GM19238 (cell line): ENCODE measurements at regions not wholly inside any gene's neighbourhood (a gene's known extent, or its start where the extent isn't known, plus 50 kb on each side); places are given as distances from the start of the nearest gene placed in this dataset.

Experiments
- DNase-seq: peaks from one replicate; pipeline ENCODE4 v3.0.0; 2011; ENCODE audit warnings: low spot score; ENCODE audit not compliant: insufficient read length

DNA sequence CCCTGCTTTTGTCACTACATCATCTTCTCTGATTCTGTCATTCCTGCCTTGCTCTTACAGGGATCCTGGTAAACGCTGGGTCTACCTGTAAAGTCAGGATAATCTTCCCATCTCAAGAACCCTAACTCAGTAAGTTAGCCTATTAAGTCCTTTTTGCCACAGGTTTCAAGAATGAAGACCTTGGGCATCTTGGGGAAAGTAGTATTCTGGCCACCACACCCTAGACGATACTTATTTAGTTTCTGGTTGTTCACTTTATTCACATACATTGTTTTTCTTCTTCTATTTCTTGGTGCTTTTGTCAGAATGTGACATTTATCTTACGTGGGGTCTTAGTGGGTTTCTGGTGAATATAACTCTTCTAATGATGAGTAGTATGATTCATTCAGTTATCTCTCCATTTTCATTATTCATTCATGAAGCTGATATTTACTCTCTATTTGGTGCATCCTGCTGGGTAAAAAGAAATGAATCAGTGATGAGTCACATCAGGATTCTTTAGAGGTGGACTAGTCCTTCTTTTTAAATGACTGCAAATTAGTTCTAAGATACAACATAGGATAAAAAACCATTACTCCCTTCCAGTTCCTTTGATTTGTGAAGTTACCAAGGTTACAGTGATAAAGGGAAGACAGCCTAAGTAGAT, 514.4 kb upstream of the B3GALT2 start:
- no peak for DNase-seq

DNA sequence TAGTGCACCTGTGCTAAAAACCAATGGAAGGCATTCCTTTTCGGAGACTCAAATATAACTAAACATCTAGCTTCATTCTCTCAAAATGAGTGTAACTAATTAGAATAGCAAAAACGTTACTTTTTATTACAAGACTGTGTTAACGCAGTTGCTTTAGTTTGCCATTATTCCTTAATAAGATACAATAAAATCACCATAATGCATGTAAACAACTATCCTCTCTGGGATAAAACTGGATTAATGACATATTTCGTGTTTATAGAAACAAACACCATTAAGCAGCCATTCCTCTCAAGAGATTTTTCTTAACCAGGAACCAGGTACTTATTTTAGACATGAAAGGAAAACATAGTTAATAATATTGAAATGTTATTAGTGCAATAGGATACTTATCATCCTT, 512.8 kb upstream of the B3GALT2 start:
- DNase-seq = no peak

DNA sequence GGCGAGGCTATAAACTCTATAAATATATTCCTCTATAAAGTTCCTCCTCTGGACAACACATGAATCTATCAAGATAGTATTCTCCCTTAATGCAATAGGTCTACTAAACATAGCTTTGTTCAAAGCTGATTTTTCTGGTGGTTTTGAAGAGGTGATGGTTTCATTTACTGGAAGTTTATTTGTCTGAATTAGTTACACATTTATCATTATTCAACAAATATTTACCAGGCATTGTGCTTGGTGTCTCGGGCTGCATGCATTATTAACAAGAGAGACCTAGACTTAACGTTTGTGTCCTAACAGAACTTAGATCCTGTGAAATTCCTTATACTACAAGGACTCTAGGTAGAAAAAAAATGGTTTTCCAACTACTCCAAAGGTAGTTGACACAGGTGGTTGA, 511.4 kb upstream of the B3GALT2 start:
- DNase-seq = no peak

DNA sequence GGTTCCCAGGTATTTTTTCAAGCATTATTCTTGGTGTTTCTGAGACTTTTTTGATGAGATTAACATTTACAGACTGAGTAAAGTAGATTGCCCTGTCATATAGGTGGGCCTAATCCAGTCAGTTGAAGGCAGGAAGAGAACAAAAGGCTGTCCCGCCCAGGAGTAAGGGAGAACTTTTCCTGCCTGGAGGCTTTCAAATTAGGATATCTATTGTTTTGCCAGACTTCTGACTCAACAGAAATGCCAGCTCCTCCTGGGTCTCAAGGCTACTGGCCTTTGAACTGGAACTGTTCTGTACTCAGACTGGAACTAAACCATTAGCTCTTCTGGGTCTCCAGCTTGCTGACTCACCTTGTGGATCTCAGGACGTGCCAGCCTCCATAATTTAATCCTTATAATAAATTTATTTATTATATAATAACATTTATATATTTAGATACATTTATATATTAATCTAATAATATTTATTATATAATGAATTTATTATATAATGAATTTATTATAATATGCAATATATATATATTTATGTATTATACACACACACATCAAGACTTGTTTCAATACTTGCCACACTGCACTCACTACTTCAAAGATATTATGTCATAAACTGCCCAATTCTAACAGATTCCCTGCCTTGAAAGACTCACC, 510.8 kb upstream of the B3GALT2 start:
- no peak for DNase-seq

DNA sequence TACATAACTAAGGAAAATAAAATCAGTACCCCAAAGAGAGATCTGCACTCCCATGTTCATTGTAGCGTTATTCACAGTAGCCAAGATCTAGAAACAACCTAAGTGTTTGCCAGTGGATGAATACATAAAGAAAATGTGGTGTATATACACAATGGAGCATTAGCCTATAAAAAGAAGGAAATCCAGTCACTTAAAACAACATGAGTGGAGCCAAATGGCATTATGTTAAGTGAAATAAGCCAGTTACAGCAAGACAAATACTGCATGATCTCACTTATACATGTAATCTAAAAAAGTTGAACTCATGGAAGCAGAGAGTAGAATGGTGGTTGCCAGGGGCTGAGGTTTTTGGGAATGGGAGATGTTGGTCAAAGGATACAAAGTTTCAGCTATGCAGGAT, 508.3 kb upstream of the B3GALT2 start:
- no peak for DNase-seq

DNA sequence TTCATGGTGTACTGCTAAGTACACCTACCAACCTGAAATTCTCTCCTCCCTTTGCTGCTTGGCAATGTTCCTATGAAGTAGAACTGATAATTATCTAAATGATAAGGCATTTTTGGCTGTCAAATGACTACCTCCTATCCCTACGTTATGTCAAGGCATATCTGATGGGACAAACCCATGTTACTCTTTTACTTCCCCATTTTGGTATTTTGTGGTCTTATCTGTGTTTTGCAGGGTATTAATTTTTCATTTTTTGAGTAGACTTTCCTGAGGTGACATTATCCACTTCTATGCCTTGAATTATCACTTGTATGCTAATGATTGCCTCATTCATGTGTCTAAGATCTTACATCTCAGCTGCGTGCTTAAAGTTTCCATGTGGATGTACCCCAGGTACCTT, 499.6 kb upstream of the B3GALT2 start:
- DNase-seq = no peak

DNA sequence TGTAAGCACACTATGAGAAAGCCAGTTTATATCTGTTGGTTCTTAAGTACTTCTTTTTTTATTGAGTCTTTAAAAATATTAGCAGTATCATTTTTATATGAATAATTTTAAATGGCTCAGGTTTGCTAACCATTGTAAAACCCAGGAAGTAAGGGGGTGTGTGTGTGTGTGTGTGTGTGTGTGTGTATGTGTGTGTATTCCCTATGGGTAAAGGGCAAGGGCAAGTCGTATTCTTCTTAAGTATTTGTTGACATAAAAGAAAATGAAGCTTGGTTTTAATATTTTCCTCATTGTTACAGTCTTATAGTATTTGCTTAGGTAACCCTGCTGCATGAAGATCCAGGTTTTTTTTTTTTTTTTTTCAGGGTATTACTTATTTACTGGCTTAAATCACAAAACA, 495.0 kb upstream of the B3GALT2 start:
- DNase-seq = no peak

DNA sequence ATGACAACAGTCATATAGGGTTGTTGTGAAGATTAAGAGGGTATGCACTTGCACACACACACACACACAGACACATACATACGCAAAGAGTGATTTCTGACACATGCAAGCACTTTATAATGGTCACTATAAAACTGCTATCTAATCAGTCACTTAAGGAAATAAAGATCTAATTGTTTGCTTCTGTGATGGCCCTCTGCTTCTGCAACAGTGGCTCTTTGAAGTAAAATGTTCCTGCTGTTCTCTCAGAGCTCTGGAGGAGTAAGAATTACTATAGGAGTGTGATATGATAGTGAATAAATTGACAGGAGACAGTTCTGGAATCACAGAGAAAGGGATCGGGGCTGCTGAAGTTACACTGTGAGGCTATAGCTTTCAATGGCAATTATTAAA, 494.5 kb upstream of the B3GALT2 start:
- DNase-seq = no peak

DNA sequence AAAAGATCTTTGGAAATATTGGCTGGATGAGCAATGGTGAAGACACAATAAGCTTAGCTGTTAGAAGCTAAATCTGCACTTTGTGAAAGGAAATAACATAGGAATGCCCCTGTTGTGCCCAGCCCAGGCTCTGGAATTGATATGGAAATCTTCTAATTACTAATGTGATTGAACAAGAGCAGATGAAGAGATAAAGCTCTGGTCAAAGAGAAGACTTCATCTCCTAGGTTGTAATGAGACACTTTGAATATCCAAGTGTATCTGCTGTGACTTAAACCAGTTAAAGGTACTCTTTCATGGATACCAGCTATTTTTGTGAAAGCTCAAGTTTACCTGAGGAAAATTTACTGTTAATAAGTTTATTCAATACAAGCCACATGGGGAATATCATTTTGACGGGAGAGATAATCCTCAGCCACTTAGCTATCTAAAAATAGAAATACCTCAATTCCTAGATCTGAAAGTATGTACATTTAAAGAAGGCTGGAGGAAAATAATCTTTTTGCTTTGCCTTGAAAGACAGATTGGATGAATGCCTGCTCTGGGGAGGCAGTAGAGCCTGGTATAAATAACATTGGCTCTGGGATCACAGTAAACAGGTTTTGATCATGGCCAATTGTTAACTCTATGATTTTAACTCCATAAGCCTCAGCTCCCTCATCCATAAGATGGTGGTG, 494.0 kb upstream of the B3GALT2 start:
- no peak for DNase-seq

DNA sequence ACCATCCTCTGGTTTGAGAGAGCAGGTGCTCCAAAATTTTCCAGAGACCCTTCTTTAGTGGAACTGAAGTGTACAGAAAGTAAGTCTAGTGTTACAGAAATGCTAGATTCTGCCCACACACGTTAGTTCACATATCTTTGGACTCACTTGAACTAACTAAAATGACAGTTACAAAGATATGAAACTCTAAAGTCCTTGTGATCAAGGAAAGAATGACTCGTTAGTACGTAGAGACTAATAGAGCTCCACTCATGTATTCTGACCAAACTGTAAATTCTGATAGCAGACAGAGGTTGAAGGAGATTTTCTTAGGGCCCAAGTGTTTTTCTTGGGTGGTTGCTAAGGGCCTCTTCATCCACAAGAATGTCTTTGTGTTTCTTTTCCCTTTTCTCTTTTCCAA, 491.5 kb upstream of the B3GALT2 start:
- DNase-seq = no peak

DNA sequence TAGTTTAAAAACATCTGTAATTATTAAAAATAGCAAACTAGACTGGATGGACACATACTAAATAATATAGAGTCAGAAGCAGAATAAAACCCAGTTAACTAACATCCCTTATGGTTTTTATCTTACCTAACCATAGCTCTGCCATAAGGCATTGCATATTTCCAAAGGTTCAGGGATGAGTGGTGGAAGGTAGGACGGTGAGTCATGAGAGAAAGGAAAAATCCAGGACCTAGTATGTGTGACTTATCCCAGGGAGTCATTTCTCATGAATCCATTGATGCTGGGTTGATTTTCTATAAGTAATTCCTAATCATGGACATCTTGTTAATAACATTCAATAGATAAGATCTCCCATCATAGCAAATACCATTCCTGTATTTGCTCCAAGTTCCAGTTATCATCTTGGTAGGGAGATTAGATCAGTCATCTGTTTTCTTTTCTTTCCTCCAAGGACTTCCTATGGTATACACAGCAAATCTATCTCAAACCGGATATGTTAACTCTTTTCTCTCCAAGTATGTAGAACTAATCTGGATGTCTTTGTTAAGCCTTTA, 490.7 kb upstream of the B3GALT2 start:
- DNase-seq = no peak

DNA sequence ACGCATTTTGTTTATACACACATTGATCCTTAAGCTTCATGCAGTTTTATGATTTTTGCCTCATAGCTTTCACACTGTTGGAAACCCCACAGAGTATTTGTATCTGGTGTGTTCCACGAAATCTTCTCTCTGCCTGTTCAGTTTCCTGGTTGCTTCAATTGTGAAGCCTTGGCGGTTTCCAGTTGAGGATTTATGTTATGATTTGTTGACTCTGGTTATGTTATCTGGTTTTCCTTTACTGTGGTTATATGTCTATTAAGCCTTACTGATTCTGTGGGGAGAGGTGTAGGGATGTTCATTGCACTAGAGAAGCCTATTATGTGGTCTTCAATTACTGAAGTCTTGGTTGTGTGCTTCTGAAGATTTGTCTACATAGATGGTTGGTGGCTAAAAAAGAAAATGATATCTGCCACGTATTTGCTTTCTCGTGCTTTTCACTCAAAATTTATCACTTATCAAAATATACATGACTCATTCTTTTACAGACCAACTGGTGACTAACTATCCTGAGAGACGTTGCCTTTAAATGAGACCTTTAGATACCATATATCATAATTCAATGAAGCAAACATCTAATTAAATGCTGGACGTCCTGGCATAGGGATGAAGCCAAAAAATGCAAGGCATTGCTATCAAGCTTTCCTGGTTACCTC, 488.0 kb upstream of the B3GALT2 start:
- no peak for DNase-seq

DNA sequence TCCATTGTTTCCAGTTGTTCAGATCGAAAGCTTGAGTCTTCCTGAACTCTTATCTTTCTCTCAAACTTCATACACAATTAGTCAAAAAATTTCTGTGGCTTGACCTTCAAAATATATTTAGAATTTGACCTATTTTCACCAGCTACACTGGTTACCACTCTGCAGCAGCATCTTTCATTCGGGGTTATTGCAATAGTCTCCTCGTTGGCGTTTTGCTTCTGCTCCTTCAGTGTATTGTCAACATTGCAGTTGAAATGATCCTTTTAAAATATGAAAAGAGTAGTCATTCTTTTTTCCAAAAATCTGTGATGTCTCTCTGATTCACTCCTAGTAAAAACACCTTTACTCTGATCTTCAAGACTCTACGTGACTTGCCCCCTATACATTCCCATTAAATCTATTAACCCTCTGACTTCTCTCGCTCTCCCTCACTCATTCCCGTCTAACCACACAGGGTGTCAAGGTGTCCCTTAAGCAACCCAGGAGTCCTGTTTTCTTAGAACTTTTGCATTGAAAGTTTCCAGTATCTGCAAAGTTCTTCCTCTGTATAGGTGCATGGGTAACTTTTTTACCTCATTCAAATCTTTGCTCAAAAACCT, 480.2 kb upstream of the B3GALT2 start:
- DNase-seq = no peak

DNA sequence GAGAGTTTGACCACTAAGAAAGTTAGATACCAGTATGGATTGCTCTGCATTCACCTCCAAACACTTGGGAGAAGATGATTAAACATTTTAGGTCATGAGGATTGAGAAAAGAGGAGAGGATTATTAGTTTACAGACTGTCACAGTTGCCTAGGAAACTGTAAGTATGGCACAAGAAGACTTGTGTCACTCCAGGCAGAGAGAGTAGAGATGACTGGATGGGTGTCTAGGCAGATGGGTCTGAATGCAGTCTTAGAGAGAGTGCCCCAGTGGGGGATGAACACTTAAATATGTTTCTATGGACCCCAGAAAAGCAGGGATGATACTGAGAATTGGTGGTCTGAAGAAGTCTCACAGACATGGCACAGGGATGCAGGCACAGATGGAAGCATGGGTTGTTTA, 477.6 kb upstream of the B3GALT2 start:
- no peak for DNase-seq

DNA sequence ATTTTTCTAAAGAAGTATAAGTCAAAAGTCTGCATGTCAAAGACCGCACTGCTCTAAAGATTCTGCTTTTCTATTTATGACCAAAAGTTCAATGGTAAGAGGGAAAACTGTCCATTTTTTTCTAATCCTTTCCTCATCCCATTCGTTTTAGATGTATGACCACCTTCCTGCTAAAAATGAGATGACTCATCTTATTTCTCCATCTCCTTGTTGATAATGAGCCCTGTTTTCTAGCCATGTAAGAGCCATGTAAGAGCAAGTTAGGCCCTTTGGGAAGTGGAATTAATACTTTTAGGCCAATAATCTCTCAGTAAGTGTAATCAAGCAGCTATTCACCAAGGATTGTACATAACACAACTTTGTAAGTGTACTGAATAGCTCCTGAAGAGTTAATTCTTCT, 475.6 kb upstream of the B3GALT2 start:
- DNase-seq = no peak

DNA sequence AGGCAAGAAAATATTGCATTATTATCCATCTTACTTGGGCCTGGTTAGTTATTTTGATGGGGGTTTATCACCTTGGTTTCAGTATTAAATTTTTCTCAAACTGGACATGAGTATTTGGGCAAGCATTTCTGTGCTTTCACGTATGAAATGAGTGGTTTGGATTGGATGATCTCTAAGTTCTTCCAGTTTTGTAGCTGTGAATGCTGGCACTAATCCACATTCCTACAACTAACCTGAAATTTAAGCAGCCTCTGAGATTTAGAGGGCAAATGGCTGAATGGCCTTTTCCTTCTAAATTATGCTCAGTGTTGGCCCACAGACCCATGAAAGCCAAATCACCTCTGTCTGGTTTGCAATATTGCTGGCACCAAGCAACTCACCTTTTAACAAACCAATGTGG, 475.0 kb upstream of the B3GALT2 start:
- no peak for DNase-seq

DNA sequence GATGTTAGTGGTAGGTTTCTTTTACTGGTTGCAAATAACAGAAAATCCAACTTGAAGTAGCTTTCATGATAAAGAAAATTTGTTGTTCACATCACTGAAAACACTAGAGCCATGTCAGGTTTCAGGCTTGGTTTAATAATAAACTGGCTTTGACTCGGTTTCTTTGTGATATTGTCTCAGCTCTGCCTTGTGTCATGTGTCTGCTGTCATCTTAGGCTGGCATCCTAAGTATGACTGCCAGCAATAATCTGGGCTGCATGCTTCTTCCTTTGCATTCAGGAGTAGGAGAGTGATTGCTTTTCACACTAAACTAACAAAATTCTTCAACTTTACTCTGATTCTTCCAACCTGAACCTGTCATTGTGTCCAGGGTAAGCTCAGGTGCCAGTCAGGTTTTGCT, 474.0 kb upstream of the B3GALT2 start:
- no peak for DNase-seq

DNA sequence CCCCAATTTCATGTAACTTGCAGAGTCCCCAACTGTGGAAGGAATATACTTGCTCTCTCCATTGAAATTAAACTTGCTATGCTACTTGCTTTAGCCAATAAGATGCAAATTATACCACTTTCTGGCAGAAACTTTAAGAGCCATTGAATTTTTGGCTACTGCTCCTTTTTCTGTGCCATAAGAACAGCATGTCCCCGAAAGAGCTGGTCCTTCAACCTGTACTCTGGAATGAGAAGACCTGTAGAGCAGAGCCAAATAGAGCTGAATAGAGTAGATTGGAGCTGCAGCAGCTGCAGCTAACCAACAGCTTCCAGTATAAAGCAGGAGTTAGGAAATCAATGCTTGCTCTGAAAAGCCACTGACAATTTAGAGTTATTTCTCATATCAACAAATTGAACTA, 472.3 kb upstream of the B3GALT2 start:
- DNase-seq = no peak

DNA sequence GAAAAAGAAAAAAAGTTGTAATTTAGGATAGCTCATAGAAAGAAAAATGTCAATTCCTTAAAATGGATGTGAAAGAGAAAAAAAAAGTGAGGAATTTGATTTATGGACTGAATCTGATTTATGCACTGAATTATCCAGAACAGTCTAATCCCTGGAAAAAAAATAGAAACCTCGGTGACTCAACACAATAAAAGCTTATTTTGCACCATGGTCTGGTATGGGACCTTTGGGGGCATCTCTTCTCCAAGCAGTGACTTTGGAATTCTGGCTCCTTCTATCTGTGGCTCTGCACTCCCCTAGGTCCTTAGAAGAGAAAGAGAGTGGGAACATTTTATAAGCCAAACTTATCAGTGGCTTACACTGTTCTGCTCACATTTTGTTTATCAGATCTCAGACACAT, 471.7 kb upstream of the B3GALT2 start:
- DNase-seq = no peak

DNA sequence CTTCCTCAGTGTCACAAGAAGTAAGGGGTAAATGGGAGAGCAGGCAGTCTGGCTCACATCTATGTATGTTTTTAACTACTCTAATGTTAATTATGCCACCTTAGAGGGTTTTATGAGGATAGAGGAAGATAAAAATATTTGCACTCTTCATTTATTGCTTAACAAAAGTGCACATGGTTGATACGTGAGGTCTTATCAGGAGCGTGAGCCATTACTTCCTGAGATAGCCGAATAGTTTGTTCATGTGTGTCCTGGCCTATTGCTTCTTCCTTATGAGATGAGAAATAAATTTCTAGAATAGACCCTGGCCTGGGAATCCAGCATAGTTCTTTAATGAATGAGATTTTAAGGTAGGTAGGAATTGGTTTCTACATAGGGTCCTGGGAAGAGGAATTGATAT, 471.1 kb upstream of the B3GALT2 start:
- DNase-seq = no peak

DNA sequence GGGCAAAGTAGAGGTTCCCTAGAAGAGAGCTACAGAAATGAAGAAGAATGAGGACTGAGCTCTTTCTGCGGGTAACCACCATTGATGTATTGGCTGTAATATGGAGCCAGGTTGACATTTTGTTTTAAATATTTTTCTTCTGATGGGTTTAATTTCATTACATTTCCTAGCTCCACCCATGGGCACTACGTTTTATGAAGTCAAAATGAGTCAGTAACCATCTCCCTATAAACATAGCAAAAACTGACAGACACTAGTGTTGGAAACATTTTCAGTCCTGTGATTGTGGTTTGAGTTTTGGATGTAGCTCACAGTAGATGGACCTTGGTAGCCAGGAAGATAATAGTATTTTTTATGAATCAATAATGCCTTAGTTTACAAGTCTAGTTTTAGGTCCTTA, 470.4 kb upstream of the B3GALT2 start:
- no peak for DNase-seq
